ENCODE measurements at regions not wholly inside any gene's neighbourhood (a gene's known extent, or its start where the extent isn't known, plus 50 kb on each side); places are given as distances from the start of the nearest gene placed in this dataset.
"Not testable (repeated sequence)": the region's sequence is repeated elsewhere in the genome, so short reads cannot be mapped to it uniquely, and the experiment has no call there.

DNA sequence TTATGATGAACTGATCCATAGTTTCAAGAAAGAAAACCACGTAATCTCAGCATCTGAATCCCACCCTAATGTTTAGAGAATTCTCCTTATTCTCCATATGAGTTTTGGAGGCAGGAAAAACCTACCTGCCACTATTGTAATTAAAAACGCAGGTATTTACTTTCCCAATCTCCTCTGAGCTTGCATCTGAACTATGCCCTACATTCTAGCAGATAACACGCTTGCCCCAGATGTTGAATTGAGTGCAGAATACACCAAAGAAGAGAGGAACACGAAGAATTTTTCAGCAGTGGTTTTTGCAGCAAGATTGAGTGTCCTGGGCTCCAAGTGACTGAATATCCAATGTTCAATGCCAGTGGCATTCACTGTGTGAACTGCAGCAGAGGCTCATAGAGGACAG is 182.4 kb downstream of the COX18 start:
- DNase-seq (ENCODE audit: extremely low spot score): no peak
- no peaks in the 10 kb centered on the region for H3K27me3 ChIP-seq
- peaks cover 0 to 2% (median 0%) of the 10 kb centered on the region in 4 donors for H3K4me1 ChIP-seq
- no peaks in the 10 kb centered on the region for H3K36me3 ChIP-seq
- TF ChIP-seq POLR2A (IDR thresholded peaks at IDR 0.05; ENCODE audit: low read depth) (no peak), POLR2AphosphoS5 (IDR thresholded peaks at IDR 0.05) (no peak), EP300 (IDR thresholded peaks at IDR 0.05) (no peak)
- TF ChIP-seq, protein P1, sequence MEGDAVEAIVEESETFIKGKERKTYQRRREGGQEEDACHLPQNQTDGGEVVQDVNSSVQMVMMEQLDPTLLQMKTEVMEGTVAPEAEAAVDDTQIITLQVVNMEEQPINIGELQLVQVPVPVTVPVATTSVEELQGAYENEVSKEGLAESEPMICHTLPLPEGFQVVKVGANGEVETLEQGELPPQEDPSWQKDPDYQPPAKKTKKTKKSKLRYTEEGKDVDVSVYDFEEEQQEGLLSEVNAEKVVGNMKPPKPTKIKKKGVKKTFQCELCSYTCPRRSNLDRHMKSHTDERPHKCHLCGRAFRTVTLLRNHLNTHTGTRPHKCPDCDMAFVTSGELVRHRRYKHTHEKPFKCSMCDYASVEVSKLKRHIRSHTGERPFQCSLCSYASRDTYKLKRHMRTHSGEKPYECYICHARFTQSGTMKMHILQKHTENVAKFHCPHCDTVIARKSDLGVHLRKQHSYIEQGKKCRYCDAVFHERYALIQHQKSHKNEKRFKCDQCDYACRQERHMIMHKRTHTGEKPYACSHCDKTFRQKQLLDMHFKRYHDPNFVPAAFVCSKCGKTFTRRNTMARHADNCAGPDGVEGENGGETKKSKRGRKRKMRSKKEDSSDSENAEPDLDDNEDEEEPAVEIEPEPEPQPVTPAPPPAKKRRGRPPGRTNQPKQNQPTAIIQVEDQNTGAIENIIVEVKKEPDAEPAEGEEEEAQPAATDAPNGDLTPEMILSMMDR (IDR thresholded peaks at IDR 0.05): no peak
- 58% methylated on average over 4 of the region's 4 CpGs for WGBS
- H3K4me3 ChIP-seq: no peak overlapping the region
- H3K9me3 ChIP-seq: peaks cover 0 to 8% (median 0%) of the 10 kb centered on the region in 4 donors
- no peak overlapping the region for H3K27ac ChIP-seq (replicated peaks in 1 of 4)
- intact Hi-C loops (cut with DNase I): no loop called here

DNA sequence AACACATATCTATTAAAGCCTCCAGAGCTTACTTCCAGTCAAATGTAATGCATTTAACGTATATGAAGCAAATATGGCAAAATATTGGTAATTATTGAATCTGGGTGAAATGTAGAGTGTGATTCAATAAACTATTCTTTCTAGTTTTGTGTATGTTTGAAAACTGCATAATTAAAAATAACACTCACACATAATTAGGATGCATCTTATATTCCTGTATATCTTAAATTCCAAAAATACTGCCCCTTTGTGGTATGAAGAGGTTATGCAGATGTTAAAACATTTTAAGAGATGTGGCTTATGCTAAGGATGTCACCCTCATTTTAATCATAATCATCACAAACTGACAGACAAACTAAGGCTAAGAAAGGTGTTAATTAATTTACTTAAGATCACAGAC is 182.9 kb downstream of the COX18 start:
- no peaks in the 10 kb centered on the region for H3K27me3 ChIP-seq
- intact Hi-C loops (cut with DNase I): no loop called here
- no peaks in the 10 kb centered on the region for H3K4me1 ChIP-seq
- H3K9me3 ChIP-seq: peaks cover 0 to 8% (median 0%) of the 10 kb centered on the region in 4 donors
- no peak for DNase-seq (ENCODE audit: extremely low spot score)
- H3K36me3 ChIP-seq: no peaks in the 10 kb centered on the region
- 85% methylated on average over 1 of the region's 1 CpG for WGBS
- no peak overlapping the region for H3K4me3 ChIP-seq
- TF ChIP-seq, protein P1 (IDR thresholded peaks at IDR 0.05): peak in 1 of 3 experiments; percentile 8
- no peak for TF ChIP-seq POLR2AphosphoS5 (IDR thresholded peaks at IDR 0.05)
- no peak for TF ChIP-seq EP300 (IDR thresholded peaks at IDR 0.05)
- TF ChIP-seq POLR2A (IDR thresholded peaks at IDR 0.05; ENCODE audit: low read depth): no peak
- H3K27ac ChIP-seq (replicated peaks in 1 of 4): no peak overlapping the region

DNA sequence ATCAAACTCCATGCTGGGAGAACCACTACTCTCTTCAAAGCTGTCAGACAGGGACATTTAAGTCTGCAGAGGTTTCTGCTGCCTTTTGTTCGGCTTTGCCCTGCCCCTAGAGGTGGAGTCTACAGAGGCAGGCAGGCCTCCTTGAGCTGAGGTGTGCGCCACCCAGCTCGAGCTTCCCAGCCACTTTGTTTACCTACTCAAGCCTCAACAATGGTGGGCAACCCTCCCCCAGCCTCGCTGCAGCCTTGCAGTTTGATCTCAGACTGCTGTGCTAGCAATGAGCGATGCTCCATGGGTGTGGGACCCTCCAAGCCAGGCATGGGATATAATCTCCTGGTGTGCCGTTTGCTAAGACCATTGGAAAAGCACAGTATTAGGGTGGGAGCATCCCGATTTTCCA is 185.3 kb downstream of the COX18 start:
- H3K9me3 ChIP-seq; H3K27me3 ChIP-seq; H3K36me3 ChIP-seq; H3K4me3 ChIP-seq; DNase-seq (ENCODE audit: extremely low spot score); H3K27ac ChIP-seq (replicated peaks in 1 of 4); H3K4me1 ChIP-seq; intact Hi-C loops (cut with DNase I): not testable (repeated sequence)
- 88% methylated on average over 7 of the region's 7 CpGs for WGBS

DNA sequence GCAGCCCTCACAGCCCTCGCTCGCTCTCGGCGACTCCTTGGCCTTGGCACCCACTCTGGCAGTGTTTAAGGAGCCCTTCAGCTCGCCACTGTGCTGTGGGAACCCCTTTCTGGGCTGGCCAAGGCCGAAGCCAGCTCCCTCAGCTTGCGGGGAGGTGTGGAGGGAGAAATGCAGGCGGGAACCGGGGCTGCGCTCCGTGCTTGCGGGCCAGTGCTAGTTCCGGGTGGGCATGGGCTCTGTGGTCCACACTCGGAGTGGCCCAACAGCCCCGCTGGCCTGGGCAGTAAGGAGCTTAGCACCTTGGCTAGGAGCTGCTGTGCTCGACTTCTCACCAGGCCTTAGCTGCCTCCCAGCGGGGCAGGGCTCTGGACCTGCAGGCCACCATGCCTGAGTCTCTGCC is 192.6 kb downstream of the COX18 start:
- no peak for DNase-seq (ENCODE audit: extremely low spot score)
- Histone ChIP-seq H3K4me1 (no peaks in the 10 kb centered on the region), H3K36me3 (no peaks in the 10 kb centered on the region), H3K4me3 (no peak overlapping the region), H3K9me3 (no peaks in the 10 kb centered on the region), H3K27me3 (no peaks in the 10 kb centered on the region), H3K27ac (replicated peaks in 1 of 4) (no peak overlapping the region)
- TF ChIP-seq POLR2AphosphoS5 (IDR thresholded peaks at IDR 0.05) (no peak), POLR2A (IDR thresholded peaks at IDR 0.05; ENCODE audit: low read depth) (no peak), EP300 (IDR thresholded peaks at IDR 0.05) (no peak)
- TF ChIP-seq, protein P1 (IDR thresholded peaks at IDR 0.05): no peak
- intact Hi-C loops (cut with DNase I): no loop called here
- 89% methylated on average over 5 of the region's 17 CpGs for WGBS

DNA sequence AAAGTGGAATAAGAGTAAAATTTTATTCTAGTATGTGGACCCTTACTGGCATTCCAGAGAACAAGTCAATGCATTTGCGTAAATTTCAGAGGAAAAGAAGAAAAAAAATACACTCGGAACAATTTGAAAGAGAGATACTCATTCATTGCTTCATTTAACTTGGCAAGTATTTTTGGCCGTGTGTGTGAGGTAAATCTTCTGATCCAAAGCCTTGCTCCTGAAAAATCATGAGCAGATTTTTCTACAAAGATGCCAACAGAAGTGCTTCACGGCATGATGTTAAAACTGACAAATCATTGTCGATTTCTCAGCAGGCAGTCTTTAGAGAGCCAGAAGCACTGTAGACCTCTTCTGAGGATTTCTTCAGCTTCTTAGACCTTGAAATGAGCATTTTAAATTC is 194.0 kb downstream of the COX18 start:
- Histone ChIP-seq H3K4me3 (no peak overlapping the region), H3K27me3 (no peaks in the 10 kb centered on the region), H3K9me3 (no peaks in the 10 kb centered on the region), H3K27ac (replicated peaks in 1 of 4) (no peak overlapping the region), H3K4me1 (no peaks in the 10 kb centered on the region), H3K36me3 (no peaks in the 10 kb centered on the region)
- WGBS: 69% methylated on average over 5 of the region's 5 CpGs
- no peak for TF ChIP-seq POLR2A (IDR thresholded peaks at IDR 0.05; ENCODE audit: low read depth)
- TF ChIP-seq EP300 (IDR thresholded peaks at IDR 0.05): no peak
- no peak for TF ChIP-seq POLR2AphosphoS5 (IDR thresholded peaks at IDR 0.05)
- TF ChIP-seq, protein P1 (IDR thresholded peaks at IDR 0.05): no peak
- intact Hi-C loops (cut with DNase I): no loop called here
- DNase-seq (ENCODE audit: extremely low spot score): no peak

All from esophagus muscularis mucosa (tissue), 4 donors.